Activated CD4-positive, alpha-beta T cell treated with anti-CD3 and anti-CD28 coated beads, Interleukin-2, amount 10 ng/mL, durations not matched to agents 24 days and 14 days (primary cell): ENCODE measurements at regions not wholly inside any gene's neighbourhood (a gene's known extent, or its start where the extent isn't known, plus 50 kb on each side); places are given as distances from the start of the nearest gene placed in this dataset.
"Not testable (repeated sequence)": the region's sequence is repeated elsewhere in the genome, so short reads cannot be mapped to it uniquely, and the experiment has no call there.

Source experiments
- DNase-seq: peaks from one replicate; pipeline ENCODE4 v3.0.0; 2022
- H3K27ac Mint-ChIP-seq: one replicate; pipeline ENCODE4 v1.8.0; 2022; ENCODE audit warnings: mild to moderate bottlenecking, mixed read lengths
- H3K27me3 Mint-ChIP-seq: one replicate; pipeline ENCODE4 v1.8.0; 2022; ENCODE audit warnings: mixed read lengths
- H3K36me3 Mint-ChIP-seq: one replicate; pipeline ENCODE4 v1.8.0; 2022; ENCODE audit warnings: low read depth, mild to moderate bottlenecking, mixed read lengths
- H3K4me1 Mint-ChIP-seq: one replicate; pipeline ENCODE4 v1.8.0; 2021; ENCODE audit warnings: mixed read lengths
- H3K4me3 Mint-ChIP-seq: one replicate; pipeline ENCODE4 v1.8.0; 2022; ENCODE audit warnings: mild to moderate bottlenecking, moderate library complexity, mixed read lengths
- H3K9me3 Mint-ChIP-seq: one replicate; pipeline ENCODE4 v1.8.0; 2021; ENCODE audit warnings: mixed read lengths
- intact Hi-C: fragments of 100-400 bp; cut with micrococcal nuclease; formaldehyde crosslinking; loops from one replicate; pipeline ENCODE4 v1.15.1; 2023

- Mint-ChIP-seq H3K36me3 (no peaks in the 10 kb centered on the region), H3K9me3 (peaks cover 3% of the 10 kb centered on the region), H3K27ac (no peak overlapping the region), H3K4me1 (no peaks in the 10 kb centered on the region), H3K4me3 (no peak overlapping the region), H3K27me3 (no peaks in the 10 kb centered on the region)
- DNase-seq: no peak
- intact Hi-C loops: no loop called here
These were observed 187.6 kb upstream of the ALG10 start for GRCh38 chr12:33834672-33835071.

GRCh38 chr12:33876618-33877017, 145.7 kb upstream of the ALG10 start:
- intact Hi-C loops: no loop called here

GRCh38 chr12:33892425-33892824, 129.9 kb upstream of the ALG10 start:
- Mint-ChIP-seq H3K4me3 (no peak overlapping the region), H3K27ac (no peak overlapping the region), H3K36me3 (no peaks in the 10 kb centered on the region), H3K4me1 (no peaks in the 10 kb centered on the region), H3K27me3 (no peaks in the 10 kb centered on the region), H3K9me3 (peaks cover 5% of the 10 kb centered on the region)
- no peak for DNase-seq
- intact Hi-C loops: no loop called here

More at GRCh38 chr12:33876618-33877017, 145.7 kb upstream of the ALG10 start:
- Mint-ChIP-seq H3K9me3 (peaks cover 7% of the 10 kb centered on the region), H3K4me3 (no peak overlapping the region), H3K4me1 (no peaks in the 10 kb centered on the region), H3K27ac (no peak overlapping the region), H3K36me3 (no peaks in the 10 kb centered on the region), H3K27me3 (no peaks in the 10 kb centered on the region)
- DNase-seq: no peak

GRCh38 chr12:33920460-33920859, 101.8 kb upstream of the ALG10 start:
- DNase-seq, H3K4me3 Mint-ChIP-seq, H3K27ac Mint-ChIP-seq, H3K36me3 Mint-ChIP-seq, H3K4me1 Mint-ChIP-seq, H3K27me3 Mint-ChIP-seq, intact Hi-C loops: not testable (repeated sequence)
- H3K9me3 Mint-ChIP-seq: peaks cover 16% of the 10 kb centered on the region

GRCh38 chr12:33926095-33926494, 96.2 kb upstream of the ALG10 start:
- H3K27me3 Mint-ChIP-seq: no peaks in the 10 kb centered on the region
- intact Hi-C loops: no loop called here
- no peak overlapping the region for H3K4me3 Mint-ChIP-seq
- H3K9me3 Mint-ChIP-seq: peaks cover 9% of the 10 kb centered on the region
- H3K4me1 Mint-ChIP-seq: no peaks in the 10 kb centered on the region
- no peaks in the 10 kb centered on the region for H3K36me3 Mint-ChIP-seq
- DNase-seq: no peak
- H3K27ac Mint-ChIP-seq: no peak overlapping the region

GRCh38 chr12:33937669-33938068, 84.6 kb upstream of the ALG10 start:
- not testable (repeated sequence) for H3K9me3 Mint-ChIP-seq

GRCh38 chr12:33942172-33942571, 80.1 kb upstream of the ALG10 start:
- Mint-ChIP-seq H3K27ac (no peak overlapping the region), H3K4me3 (no peak overlapping the region), H3K27me3 (no peaks in the 10 kb centered on the region), H3K9me3 (no peaks in the 10 kb centered on the region), H3K36me3 (no peaks in the 10 kb centered on the region), H3K4me1 (no peaks in the 10 kb centered on the region)
- intact Hi-C loops: no loop called here
- DNase-seq: no peak

More at GRCh38 chr12:33937669-33938068, 84.6 kb upstream of the ALG10 start:
- H3K4me3 Mint-ChIP-seq, H3K27ac Mint-ChIP-seq, H3K4me1 Mint-ChIP-seq, H3K36me3 Mint-ChIP-seq, H3K27me3 Mint-ChIP-seq, intact Hi-C loops, DNase-seq: not testable (repeated sequence)

GRCh38 chr12:33944703-33945437, 77.4 kb upstream of the ALG10 start:
- no peak for DNase-seq
- H3K4me3 Mint-ChIP-seq: no peak overlapping the region
- no peaks in the 10 kb centered on the region for H3K9me3 Mint-ChIP-seq
- intact Hi-C loops: no loop called here
- no peak overlapping the region for H3K27ac Mint-ChIP-seq
- H3K4me1 Mint-ChIP-seq: no peaks in the 10 kb centered on the region
- no peaks in the 10 kb centered on the region for H3K36me3 Mint-ChIP-seq
- no peaks in the 10 kb centered on the region for H3K27me3 Mint-ChIP-seq

- Mint-ChIP-seq H3K36me3 (no peaks in the 10 kb centered on the region), H3K27ac (no peak overlapping the region), H3K9me3 (no peaks in the 10 kb centered on the region), H3K27me3 (no peaks in the 10 kb centered on the region), H3K4me1 (no peaks in the 10 kb centered on the region), H3K4me3 (no peak overlapping the region)
- intact Hi-C loops: no loop called here
- no peak for DNase-seq
These were observed 76.9 kb upstream of the ALG10 start for GRCh38 chr12:33945438-33945784.

GRCh38 chr12:33966219-33966618, 56.1 kb upstream of the ALG10 start:
- DNase-seq, H3K4me1 Mint-ChIP-seq, H3K36me3 Mint-ChIP-seq, H3K27ac Mint-ChIP-seq, H3K27me3 Mint-ChIP-seq, intact Hi-C loops, H3K9me3 Mint-ChIP-seq, H3K4me3 Mint-ChIP-seq: not testable (repeated sequence)

GRCh38 chr12:33967760-33968159, 54.5 kb upstream of the ALG10 start:
- DNase-seq: no peak
- Mint-ChIP-seq H3K36me3 (no peaks in the 10 kb centered on the region), H3K27me3 (no peaks in the 10 kb centered on the region), H3K27ac (no peak overlapping the region), H3K9me3 (no peaks in the 10 kb centered on the region), H3K4me3 (no peak overlapping the region), H3K4me1 (no peaks in the 10 kb centered on the region)
- intact Hi-C loops: no loop called here
